ENCODE measurements at regions not wholly inside any gene's neighbourhood (a gene's known extent, or its start where the extent isn't known, plus 50 kb on each side); places are given as distances from the start of the nearest gene placed in this dataset.
"Not testable (repeated sequence)": the region's sequence is repeated elsewhere in the genome, so short reads cannot be mapped to it uniquely, and the experiment has no call there.

DNA sequence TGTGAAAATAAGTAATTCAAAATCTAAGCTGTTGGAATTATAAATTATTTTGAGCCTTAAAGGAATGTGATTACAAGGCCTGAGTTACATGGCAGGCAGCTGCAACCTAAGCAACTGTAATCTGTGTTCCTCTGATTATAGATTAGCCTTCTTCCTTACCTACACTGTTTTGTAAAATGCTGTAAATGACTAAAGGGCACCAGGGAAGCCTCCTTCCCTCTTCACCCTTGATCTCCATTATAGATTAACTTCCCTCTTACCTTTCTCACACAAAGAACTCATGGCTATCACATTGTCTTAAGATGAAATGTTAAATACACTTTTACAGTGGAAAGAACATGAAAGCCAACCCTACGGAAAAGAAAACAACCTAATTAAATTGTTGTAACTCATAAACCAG lies 423.7 kb upstream of the KLF12 start:
- DNase-seq: no peak

DNA sequence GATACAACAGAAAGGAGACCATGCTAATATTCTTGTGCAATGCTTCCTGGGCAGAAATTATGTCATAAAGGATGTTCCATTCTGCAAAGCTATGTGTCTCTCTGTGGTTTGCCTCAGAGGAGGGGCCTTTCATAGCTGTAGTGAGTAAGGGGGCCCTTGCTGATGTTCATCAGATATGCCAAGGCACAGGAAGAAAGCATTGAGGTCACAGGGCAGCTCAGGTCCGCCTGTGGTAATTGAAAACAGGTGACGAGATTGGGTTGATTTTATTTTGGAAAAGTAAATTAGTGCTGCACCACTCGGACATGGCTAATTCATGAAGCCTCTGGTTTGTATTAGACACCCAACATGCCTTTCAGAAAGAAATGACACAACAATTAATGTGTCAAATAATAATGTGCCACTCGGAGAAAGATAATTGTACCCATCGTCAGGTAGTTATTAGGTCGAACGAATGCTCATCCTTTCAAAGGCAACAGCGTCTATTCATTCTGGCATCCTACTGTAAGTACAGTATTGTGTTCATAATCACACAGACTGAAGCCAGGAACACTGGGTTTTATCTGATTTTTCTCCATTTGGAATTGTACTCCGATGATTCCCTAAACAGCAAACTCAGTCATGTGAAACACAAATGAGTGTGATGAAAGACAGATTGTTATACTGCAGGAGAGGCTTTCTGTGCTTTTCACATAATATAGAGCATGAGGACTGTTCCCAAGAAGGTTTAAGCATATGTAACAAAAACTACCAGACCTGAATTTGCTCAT lies 421.6 kb upstream of the KLF12 start:
- no peak for DNase-seq

DNA sequence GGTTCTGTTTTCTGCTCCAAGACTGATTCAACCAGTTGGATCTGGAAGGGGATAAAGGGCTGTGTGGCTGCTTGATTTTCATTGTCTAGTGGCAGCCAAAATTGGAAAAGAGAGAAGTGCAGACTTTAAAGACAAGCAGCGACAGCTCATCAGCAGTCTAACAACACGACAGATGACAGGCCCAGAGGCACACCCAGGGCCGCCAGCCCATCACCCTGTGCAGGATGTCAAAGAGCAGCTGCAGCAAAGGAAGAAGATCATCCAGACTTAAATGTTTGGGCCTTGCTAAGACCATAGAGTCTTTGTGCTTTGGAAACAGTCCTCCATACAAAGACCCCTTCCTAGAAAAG lies 421.0 kb upstream of the KLF12 start:
- no peak for DNase-seq

DNA sequence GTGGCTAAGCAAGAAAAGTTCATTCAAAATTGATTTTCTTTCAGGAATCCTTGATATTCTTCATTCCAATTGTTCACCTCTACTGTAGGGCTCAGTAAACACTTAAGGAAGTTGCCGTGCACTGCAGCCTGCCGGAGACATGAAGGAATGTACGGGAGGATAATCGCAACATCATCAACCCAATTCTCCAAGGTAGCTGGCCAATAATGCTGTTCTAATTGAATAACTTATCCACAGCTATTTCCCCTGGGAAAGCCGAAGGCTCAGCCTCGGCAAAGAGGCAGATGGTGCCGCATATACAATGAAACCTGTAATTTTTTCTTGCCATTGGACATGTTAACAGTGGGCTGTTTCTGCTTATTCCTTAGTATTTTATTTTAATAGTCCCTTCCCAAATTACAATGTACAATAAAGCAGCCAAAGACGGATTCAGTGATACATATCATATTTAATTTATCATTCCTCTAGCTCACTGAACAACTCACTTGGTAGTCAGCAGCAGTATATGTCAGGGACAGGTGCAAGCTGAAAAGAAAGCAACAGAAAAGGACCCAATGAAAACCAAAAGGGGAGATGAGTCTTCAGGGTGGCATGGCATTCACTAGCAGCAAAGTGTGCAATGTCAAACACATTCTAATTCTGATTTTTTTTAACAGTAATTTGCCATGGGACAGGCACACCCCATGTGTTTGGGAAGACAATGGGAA lies 420.5 kb upstream of the KLF12 start:
- peak; percentile 63 for DNase-seq

DNA sequence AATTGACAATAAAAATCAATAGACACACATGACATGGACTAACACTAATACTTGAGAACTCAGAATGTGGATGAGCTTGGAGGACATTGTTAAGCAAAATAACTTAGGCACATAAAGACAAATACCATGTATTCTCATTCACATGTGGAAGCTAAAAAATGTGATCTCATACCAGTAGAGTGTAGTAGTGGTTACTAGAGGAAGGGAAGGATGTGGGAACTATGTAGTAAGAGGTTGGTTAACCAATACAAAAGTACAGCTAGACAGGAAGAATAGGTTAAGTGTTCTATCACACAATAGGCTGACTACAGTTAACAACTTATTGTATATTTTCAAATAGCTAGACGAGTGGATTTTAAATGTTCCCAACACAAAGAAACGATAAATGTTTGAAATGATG lies 415.8 kb upstream of the KLF12 start:
- DNase-seq: no peak

DNA sequence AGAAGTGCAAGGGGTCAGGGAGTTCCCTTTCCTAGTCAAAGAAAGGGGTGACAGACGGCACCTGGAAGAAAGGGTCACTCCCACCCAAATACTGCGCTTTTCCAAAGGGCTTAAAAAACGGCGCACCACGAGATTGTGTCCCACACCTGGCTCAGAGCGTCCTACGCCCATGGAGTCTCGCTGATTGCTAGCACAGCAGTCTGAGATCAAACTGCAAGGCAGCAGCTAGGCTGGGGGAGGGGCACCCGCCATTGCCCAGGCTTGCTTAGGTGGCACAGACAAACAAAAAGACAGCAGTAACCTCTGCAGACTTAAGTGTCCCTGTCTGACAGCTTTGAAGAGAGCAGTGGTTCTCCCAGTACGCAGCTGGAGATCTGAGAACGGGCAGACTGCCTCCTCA lies 402.4 kb upstream of the KLF12 start:
- not testable (repeated sequence) for DNase-seq

DNA sequence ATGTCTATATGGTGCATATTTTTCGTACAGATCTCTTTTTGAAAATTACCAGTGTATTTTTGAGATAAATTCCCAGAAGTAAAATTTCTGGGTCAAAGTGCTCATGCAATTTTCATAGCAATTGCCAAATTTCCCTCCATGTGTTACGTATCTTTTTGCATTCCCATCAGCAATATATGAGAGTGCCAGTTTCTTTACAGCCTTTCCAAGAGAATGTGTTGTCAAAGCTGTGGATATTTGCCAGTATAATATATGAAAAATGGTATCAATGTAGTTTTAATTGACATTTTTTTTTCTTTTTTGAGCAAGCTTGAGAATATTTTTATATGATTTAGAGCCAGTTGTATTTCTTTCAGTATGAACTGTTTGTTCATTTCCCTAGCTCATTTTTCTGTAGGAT lies 399.0 kb upstream of the KLF12 start:
- no peak for DNase-seq

DNA sequence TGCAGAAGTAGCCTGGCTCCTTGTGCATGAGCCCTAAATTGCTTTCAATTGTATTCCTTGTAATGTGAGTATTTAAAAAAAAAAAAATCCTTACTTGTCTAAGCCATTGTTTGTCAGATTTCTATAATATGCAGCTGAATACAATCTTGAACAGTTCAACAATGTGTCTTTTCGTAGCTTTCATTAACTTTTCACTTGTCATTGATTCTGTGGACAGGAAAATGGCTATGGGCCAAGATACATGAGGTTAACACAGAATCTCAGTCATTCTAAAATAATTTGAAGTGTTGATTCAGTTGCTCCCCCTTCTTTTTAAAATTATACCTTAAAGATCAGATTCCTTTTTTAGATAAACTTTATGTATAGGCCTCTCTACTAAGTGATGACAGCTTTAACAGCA lies 395.8 kb upstream of the KLF12 start:
- DNase-seq: no peak

DNA sequence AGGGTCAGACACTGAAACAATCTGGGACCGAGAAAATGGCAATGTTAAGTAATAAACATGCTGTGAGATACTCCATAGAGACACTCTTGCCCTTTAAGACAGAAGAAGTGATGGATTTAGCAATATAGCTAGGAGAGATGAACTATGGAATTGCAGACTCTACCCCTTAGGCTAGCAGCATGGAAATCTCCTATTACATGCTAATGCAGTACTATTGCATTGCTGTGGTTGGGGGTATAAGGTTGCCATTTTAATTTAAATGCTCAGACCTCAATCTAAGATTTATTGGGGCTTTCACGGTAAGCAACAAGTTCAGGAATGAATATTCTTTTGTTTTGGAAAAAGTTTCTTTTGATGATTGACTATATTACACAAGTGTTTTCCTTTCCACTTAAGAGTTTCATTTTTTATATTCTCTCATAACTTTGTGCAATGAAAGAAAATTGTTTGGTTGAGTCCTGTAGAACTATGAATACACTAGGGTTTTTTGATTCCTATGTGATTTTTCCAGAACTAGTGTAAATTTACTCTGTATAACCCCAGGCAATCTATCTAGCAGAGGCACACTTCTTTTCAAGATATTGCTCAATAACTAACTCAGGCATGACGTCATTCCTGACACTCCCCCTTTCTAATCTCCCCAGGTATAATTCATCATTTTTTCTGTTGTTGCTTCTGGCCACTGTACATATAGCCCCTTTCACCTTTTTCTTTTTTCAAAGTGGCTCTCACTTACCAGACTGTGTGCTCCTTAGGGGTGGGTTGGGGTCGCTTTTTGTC lies 394.7 kb upstream of the KLF12 start:
- DNase-seq: no peak

DNA sequence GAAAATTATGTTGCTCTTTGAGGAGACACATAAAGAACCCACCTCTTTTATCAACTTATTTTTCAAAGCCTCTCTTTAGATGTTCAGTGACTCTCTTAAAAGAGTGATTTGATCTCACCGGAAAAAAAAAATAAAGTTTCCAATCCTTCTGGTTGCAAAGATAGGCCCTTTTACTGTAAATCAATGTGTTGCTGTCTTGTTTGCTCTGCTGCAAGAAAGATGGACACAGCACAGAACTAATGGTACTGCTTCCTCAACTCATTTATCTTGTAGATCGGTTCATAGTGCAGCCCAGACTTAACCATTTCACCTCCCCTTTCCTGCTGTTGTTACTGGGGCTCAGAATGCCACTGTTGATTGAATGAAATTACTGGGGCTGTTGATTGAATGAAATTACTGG lies 388.9 kb upstream of the KLF12 start:
- DNase-seq: no peak

DNA sequence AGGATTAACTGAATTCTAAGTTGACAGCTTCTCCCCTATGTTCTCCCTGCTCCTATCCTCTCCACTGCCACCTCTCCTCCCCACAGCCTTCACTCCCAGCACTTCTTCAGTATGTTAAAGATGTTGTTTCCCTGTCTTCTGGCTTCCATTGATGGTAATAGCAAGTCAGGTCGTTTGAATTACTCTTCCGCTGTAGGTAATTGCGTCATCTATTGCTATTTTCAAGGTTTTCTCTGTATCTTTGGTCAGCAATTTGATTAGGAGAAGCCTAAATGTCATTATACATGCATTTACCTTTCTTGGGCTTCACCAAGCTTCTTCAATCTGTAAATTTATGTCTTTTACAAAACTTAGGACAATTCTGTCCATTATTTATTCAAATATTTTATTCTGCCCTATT lies 377.3 kb upstream of the KLF12 start:
- DNase-seq: no peak

DNA sequence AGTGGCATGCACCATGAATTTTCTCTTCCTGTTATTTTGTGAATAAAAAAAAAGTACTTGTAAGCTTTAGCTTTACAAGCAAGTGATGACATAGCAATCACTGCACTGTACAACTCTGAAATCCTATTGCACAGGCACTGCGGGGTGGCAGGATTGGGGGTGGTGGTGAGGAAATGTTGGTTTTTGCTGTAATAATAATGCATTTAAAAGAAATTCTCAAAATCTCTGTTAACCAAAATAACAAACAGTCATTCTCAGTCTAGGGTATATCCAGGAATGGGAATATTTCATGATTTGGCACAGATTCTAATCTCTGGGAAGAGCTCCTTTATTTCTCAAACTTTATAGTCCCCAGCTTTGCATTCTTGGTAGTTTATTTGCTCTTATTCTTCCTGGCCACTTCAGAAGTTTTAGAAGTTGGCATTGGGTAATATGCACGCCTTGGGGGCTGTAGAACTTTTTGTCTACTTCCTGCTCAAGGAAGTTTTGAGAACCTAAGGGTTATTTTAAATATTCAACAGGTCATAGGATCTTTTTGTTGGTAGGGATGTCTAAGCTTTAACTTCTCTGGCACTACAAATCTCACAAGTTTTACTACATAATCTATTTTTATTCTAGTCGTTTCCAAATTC lies 353.0 kb upstream of the KLF12 start:
- no peak for DNase-seq

DNA sequence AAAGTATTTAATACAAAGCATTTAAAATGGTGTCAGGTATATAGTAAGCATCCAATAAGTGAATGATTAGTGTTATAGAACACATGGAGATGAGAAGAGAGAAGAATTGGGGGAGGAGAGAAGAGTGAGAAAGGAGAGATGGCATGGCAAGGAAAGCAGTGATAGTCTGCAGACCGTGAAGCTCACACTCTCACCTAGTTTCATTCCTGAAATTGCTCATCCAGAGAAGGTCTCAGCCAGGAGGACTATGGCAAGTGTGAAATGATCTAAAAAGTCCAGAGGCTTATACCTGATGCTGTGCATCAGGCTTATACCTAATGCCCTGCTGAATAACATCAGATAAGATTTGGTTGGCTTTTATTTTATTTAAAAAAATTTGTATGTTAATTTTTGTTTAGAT lies 351.6 kb upstream of the KLF12 start:
- no peak for DNase-seq

DNA sequence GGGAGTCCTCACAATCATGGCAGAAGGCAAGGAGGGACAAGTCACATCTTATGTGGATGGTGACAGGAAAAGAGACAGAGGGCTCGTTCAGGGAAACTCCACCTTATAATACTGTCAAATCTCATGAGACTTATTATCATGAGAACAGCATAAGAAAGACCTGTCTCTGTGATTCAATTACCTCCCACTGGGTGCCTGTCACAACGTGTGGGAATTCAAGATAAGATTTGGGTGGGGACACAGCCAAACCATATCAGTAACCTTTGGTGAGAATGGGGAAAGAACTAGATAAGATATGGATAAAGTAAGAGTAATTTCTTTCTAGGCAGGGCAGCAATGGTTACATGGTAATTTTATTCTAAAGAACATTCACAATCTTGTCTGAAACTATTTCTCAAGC lies 344.9 kb upstream of the KLF12 start:
- DNase-seq: no peak

DNA sequence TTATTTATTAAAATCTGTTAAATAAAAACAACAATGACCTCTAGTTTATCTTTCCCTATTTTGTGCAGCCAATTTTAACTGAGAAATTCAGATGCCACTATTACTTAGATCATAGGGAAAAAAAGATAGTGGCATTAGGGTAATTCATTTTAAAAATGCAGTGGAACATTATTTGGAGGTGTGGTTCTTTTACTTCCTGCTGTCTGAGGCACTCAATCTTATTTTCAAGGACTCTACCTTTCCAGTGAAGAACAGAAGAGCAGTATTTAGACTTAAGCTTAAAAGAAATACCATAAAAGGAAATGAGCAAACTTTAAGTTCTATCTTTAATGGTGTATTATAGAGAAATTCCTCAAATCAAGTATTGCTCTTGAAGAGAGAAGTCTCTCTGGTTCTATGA lies 342.6 kb upstream of the KLF12 start:
- DNase-seq: no peak

DNA sequence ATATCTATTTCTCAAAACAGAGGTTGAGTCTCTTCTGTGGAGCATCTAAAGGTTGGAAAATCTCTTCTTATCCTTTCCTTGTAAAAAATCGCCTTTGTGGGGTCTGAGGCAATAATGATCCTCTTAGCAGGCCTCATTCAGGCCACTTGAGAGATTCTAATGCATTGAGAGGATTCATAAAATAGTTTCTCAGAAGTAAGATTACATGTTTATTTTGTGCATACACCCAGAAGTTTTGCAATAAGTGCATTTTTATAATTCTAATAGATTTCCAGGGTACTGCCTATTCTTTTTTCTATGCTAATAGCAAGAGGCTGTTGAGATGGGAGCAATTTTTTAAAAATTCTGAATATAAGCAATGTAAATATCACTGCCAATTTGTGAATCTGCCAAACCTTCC lies 342.2 kb upstream of the KLF12 start:
- no peak for DNase-seq

DNA sequence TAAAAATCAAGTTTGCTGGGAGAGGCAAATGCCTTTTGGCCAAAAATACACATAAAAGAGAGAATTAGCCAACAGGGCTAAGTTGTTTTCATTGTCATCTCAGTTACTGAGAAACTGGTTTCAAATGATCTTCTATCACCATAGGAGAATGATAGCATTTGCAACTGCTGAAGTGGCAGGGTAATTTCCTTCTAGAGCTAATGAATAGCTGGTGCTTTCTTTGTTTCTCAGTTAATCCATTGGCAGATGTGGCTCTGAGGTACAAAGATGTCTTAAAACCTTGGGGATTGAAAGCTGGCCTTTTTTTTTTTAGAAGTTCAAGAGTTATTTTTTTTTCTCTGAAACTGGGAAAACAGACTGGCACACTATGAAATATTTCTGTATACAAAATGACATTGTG lies 332.7 kb upstream of the KLF12 start:
- peak; percentile 49 for DNase-seq

DNA sequence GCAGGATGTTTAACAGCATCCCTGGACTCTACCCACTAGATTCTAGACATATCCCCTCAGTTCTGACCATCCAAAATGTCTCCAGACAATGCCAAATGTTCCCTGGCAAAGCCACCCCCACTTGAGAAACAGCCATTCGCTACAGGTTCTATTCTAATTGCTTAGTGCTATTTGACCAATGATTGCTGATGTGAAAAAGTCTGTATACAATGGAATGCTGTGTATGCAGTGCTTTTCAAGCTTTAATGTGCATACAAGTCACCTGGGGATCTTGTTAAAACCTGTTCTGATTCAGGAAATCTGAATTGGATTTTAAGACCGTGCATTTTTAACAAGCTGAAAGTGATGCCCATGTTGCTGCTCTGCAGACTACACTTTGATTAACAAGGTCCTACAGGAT lies 331.8 kb upstream of the KLF12 start:
- no peak for DNase-seq

DNA sequence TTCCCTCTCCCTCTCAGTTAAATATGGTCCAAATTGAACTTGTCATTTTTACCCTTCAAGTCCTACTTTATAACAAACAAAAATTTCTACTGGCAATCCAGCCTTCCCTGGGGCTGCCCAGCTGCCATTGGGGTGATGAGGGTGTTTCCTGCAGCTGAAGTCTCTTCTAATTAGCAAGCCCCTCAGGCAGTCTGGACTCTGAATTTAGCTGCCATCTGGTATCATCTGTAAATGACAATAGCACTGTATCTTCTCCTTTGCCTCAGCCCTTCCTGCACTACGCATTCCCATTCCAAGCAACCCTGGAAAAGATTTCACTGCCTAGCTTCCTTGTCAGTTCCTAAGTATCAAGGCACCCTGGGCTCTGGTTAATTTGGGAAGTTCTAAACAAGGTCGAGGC lies 331.1 kb upstream of the KLF12 start:
- DNase-seq: peak; percentile 77

DNA sequence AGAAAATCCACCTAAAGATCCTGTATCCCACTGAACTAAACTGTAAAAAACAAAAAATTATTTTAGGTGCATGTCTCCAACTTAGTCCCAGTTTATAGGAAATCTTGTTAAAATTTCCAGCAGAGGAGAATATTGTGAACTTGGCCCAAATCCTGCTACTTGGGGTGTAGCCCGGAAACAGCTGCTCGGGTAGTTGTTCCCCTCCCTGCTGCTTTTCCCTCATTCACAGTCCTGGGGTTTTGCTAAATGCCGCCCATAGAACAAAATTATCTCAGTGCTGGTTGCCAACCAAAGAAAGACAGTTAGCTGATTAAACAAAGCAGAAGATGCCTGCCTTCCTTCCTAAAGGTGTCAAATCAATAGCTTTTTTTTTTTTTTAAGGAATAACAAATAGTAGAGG lies 330.5 kb upstream of the KLF12 start:
- DNase-seq: no peak

DNA sequence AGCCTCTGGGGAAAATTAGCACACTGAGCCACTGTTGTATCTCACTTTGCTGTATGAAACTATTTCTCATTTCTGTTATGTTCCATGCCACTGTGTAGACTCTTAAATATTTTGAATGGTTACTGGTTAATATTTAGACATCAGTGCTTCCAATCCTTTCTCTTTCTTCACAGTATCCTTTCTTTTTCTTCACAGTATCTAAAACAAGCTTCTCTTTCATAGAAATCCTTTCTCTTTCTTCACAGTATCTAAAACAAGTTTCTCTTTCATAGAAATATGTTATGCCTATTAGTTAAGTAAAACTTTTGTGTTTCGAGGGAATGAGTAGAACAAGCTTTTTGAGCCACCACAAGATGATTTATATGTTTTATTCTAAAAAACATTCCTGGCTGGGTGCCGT lies 326.8 kb upstream of the KLF12 start:
- no peak for DNase-seq

DNA sequence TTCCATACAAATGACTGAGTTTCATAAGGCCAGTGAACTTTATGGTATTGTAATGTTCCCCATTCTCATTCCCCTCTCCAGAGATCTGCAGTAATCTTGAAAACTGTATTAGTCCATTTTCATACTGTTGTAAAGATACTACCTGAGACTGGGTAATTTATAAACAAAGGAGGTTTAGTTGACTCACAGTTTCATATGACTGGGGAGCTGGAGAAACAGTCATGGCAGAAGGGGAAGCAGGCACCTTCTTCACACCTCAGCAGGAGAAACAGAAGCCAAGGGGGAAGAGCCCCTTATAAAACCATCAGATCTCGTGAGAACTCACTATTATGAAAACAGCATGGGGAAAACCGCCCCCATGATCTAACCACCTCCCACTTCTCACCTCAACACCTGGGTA lies 318.7 kb upstream of the KLF12 start:
- DNase-seq: no peak

DNA sequence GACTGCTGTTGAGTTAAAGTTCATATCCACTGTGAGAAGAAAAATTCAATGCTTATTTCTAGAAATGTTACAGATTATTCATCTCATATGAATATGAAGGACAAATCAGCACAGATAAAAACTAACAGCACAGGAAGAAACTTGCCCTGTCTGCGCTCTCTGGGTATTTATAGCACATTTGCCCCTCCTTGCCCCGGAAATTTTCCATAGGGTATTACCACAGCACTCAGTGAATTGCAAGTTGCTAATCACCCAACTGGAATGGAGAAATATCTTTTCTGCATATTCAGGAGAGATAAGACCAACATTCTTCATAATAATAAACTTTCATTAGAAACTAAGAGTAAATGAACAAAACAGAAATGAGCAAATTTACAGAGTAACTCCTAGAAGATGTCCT lies 318.0 kb upstream of the KLF12 start:
- DNase-seq: no peak

DNA sequence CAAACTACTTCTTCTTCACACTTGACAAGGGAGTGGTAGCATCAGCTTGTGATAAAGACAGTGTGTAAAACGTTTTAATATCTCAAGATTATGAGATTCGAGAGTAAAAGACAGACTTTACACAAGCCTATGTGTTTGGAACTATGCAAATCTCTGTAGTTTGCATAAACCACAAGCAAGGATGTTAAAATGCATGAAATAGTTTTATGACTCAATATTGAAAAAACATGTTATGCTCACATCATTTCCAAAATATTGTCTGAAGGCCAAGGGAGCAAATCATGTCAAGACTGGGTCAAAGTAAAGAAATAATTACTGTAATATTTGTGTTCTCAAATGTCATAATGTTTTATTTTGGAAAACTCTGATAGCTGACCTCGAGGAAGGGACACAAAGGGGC lies 316.8 kb upstream of the KLF12 start:
- DNase-seq: no peak
